BLaER1 (cell line): ENCODE measurements at regions not wholly inside any gene's neighbourhood (a gene's known extent, or its start where the extent isn't known, plus 50 kb on each side); places are given as distances from the start of the nearest gene placed in this dataset.

Experiments
- H3K27ac ChIP-seq: shearing (Covaris generic); formaldehyde crosslinking; 2 replicates; pipeline ENCODE4 v1.8.1; 2022
- H3K27me3 ChIP-seq: shearing (Covaris generic); formaldehyde crosslinking; 2 replicates; pipeline ENCODE4 v1.8.1; 2022
- H3K36me3 ChIP-seq: shearing (Covaris generic); formaldehyde crosslinking; 2 replicates; pipeline ENCODE4 v1.8.1; 2022
- H3K4me1 ChIP-seq: shearing (Covaris generic); formaldehyde crosslinking; 2 replicates; pipeline ENCODE4 v1.8.1; 2022
- H3K4me2 ChIP-seq: shearing (Covaris generic); formaldehyde crosslinking; 2 replicates; pipeline ENCODE4 v1.8.1; 2022
- H3K4me3 ChIP-seq: shearing (Covaris generic); formaldehyde crosslinking; 2 replicates; pipeline ENCODE4 v1.8.1; 2022
- H3K9ac ChIP-seq: shearing (Covaris generic); formaldehyde crosslinking; 2 replicates; pipeline ENCODE4 v1.8.1; 2022
- H3K9me3 ChIP-seq: shearing (Covaris generic); formaldehyde crosslinking; 2 replicates; pipeline ENCODE4 v1.8.1; 2022
- H4K20me1 ChIP-seq: shearing (Covaris generic); formaldehyde crosslinking; 2 replicates; pipeline ENCODE4 v1.8.1; 2022
- Cebpa-rat ChIP-seq: shearing (Covaris generic); IDR thresholded peaks from 2 replicates; pipeline ENCODE4 v1.8.1; 2022

GRCh38 chr4:13032936-13033335 lies 451.2 kb downstream of the RAB28 start:
- no peak overlapping the region for H3K9ac ChIP-seq
- H3K27ac ChIP-seq, result no peak overlapping the region
- H3K36me3 ChIP-seq, result no peaks in the 10 kb centered on the region
- no peaks in the 10 kb centered on the region for H3K9me3 ChIP-seq
- no peak overlapping the region for H3K4me3 ChIP-seq
- no peak for TF ChIP-seq Cebpa-rat
- no peaks in the 10 kb centered on the region for H4K20me1 ChIP-seq
- no peaks in the 10 kb centered on the region for H3K27me3 ChIP-seq
- no peaks in the 10 kb centered on the region for H3K4me1 ChIP-seq
- H3K4me2 ChIP-seq, result no peak overlapping the region

GRCh38 chr4:13024147-13025105 lies 459.7 kb downstream of the RAB28 start:
- H3K9me3 ChIP-seq, result no peaks in the 10 kb centered on the region
- no peak for TF ChIP-seq Cebpa-rat
- no peaks in the 10 kb centered on the region for H3K27me3 ChIP-seq
- no peaks in the 10 kb centered on the region for H4K20me1 ChIP-seq
- H3K9ac ChIP-seq, result no peak overlapping the region
- no peaks in the 10 kb centered on the region for H3K4me1 ChIP-seq
- no peak overlapping the region for H3K4me3 ChIP-seq
- H3K36me3 ChIP-seq, result no peaks in the 10 kb centered on the region
- H3K27ac ChIP-seq, result no peak overlapping the region
- H3K4me2 ChIP-seq, result no peak overlapping the region

GRCh38 chr4:13007802-13008470 lies 476.2 kb downstream of the RAB28 start:
- no peaks in the 10 kb centered on the region for H3K36me3 ChIP-seq
- H3K4me1 ChIP-seq, result no peaks in the 10 kb centered on the region
- no peaks in the 10 kb centered on the region for H3K9me3 ChIP-seq
- TF ChIP-seq Cebpa-rat, result no peak
- no peak overlapping the region for H3K4me3 ChIP-seq
- no peaks in the 10 kb centered on the region for H4K20me1 ChIP-seq
- no peak overlapping the region for H3K9ac ChIP-seq
- no peak overlapping the region for H3K27ac ChIP-seq
- H3K27me3 ChIP-seq, result no peaks in the 10 kb centered on the region
- H3K4me2 ChIP-seq, result no peak overlapping the region

GRCh38 chr4:12993923-12994322 lies 490.2 kb downstream of the RAB28 start:
- Histone ChIP-seq H3K9me3 (no peaks in the 10 kb centered on the region), H3K27ac (no peak overlapping the region)
- no peak for TF ChIP-seq Cebpa-rat

GRCh38 chr4:12987284-12987683 lies 496.9 kb downstream of the RAB28 start:
- Histone ChIP-seq H4K20me1 (no peaks in the 10 kb centered on the region), H3K4me2 (peak overlapping the region; percentile 42)

More at GRCh38 chr4:12993923-12994322, 490.2 kb downstream of the RAB28 start:
- Histone ChIP-seq H3K4me3 (no peak overlapping the region), H3K4me2 (no peak overlapping the region), H3K27me3 (no peaks in the 10 kb centered on the region), H3K9ac (no peak overlapping the region), H3K36me3 (no peaks in the 10 kb centered on the region), H4K20me1 (no peaks in the 10 kb centered on the region), H3K4me1 (no peaks in the 10 kb centered on the region)

GRCh38 chr4:12979797-12980196 lies 504.3 kb downstream of the RAB28 start:
- H3K4me3 ChIP-seq, result no peak overlapping the region
- H3K4me2 ChIP-seq, result no peak overlapping the region
- H3K27ac ChIP-seq, result no peak overlapping the region
- peaks cover 13% of the 10 kb centered on the region; the same call in 1 of the 2 replicates for H3K9me3 ChIP-seq
- TF ChIP-seq Cebpa-rat, result no peak
- no peak overlapping the region for H3K9ac ChIP-seq
- no peaks in the 10 kb centered on the region for H4K20me1 ChIP-seq
- no peaks in the 10 kb centered on the region for H3K27me3 ChIP-seq
- no peaks in the 10 kb centered on the region for H3K36me3 ChIP-seq
- H3K4me1 ChIP-seq, result no peaks in the 10 kb centered on the region

More at GRCh38 chr4:12987284-12987683, 496.9 kb downstream of the RAB28 start:
- Histone ChIP-seq H3K27me3 (no peaks in the 10 kb centered on the region), H3K9ac (no peak overlapping the region), H3K36me3 (no peaks in the 10 kb centered on the region), H3K27ac (no peak overlapping the region), H3K9me3 (peaks cover 13% of the 10 kb centered on the region; the same call in 1 of the 2 replicates), H3K4me3 (no peak overlapping the region), H3K4me1 (peaks cover 11% of the 10 kb centered on the region; the same call in 1 of the 2 replicates)
- no peak for TF ChIP-seq Cebpa-rat

GRCh38 chr4:12978310-12978709 lies 505.8 kb downstream of the RAB28 start:
- Histone ChIP-seq H3K9ac (no peak overlapping the region), H3K27ac (no peak overlapping the region), H3K36me3 (no peaks in the 10 kb centered on the region), H4K20me1 (no peaks in the 10 kb centered on the region), H3K27me3 (no peaks in the 10 kb centered on the region), H3K4me1 (no peaks in the 10 kb centered on the region), H3K4me3 (no peak overlapping the region), H3K9me3 (peaks cover 5% of the 10 kb centered on the region; the same call in 1 of the 2 replicates), H3K4me2 (no peak overlapping the region)
- TF ChIP-seq Cebpa-rat, result no peak

GRCh38 chr4:12975511-12975910 lies 508.6 kb downstream of the RAB28 start:
- Histone ChIP-seq H3K4me2 (no peak overlapping the region), H4K20me1 (no peaks in the 10 kb centered on the region), H3K36me3 (no peaks in the 10 kb centered on the region), H3K27me3 (no peaks in the 10 kb centered on the region), H3K27ac (no peak overlapping the region), H3K9me3 (no peaks in the 10 kb centered on the region), H3K4me3 (no peak overlapping the region), H3K9ac (no peak overlapping the region), H3K4me1 (no peaks in the 10 kb centered on the region)
- TF ChIP-seq Cebpa-rat, result no peak

GRCh38 chr4:12973522-12973921 lies 510.6 kb downstream of the RAB28 start:
- Histone ChIP-seq H3K4me2 (no peak overlapping the region), H4K20me1 (no peaks in the 10 kb centered on the region), H3K9ac (no peak overlapping the region), H3K4me3 (no peak overlapping the region), H3K9me3 (no peaks in the 10 kb centered on the region), H3K4me1 (no peaks in the 10 kb centered on the region), H3K36me3 (no peaks in the 10 kb centered on the region), H3K27ac (no peak overlapping the region), H3K27me3 (no peaks in the 10 kb centered on the region)
- no peak for TF ChIP-seq Cebpa-rat

GRCh38 chr4:12968345-12968744 lies 515.8 kb downstream of the RAB28 start:
- no peak overlapping the region for H3K4me2 ChIP-seq
- no peak overlapping the region for H3K4me3 ChIP-seq
- H3K9me3 ChIP-seq, result no peaks in the 10 kb centered on the region
- TF ChIP-seq Cebpa-rat, result no peak
- no peaks in the 10 kb centered on the region for H3K27me3 ChIP-seq
- no peaks in the 10 kb centered on the region for H3K4me1 ChIP-seq
- no peak overlapping the region for H3K27ac ChIP-seq
- H4K20me1 ChIP-seq, result no peaks in the 10 kb centered on the region
- H3K36me3 ChIP-seq, result no peaks in the 10 kb centered on the region
- no peak overlapping the region for H3K9ac ChIP-seq
